ENCODE measurements at regions not wholly inside any gene's neighbourhood (a gene's known extent, or its start where the extent isn't known, plus 50 kb on each side); places are given as distances from the start of the nearest gene placed in this dataset.

DNA sequence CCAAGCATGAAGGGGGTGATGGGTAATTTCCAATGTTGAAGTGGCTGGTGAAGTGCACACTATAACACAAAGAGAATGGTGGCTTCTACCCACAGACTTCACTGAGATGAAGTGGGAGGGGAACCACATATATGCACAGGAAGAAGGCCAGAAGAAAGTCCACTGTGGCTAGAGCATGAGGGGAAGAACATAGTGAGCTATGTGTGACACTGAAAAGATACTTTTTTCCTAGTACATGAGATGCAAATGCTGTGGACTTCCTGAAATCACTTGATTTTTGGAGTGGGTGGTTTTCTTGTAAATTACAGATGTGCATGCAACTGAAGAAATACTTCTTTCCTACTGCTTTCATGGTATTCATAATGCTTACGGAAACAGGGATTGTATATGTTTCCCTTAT lies 115.6 kb upstream of the PHYHIPL start:
- Histone ChIP-seq H3K4me1 (no peaks in the 10 kb centered on the region), H3K27me3 (no peaks in the 10 kb centered on the region), H3K9me3 (no peaks in the 10 kb centered on the region), H3K27ac (replicated peaks in 1 of 4) (no peak overlapping the region), H3K36me3 (no peaks in the 10 kb centered on the region), H3K4me3 (no peak overlapping the region)
- TF ChIP-seq EP300 (IDR thresholded peaks at IDR 0.05), result no peak
- no peak for TF ChIP-seq POLR2AphosphoS5 (IDR thresholded peaks at IDR 0.05)
- TF ChIP-seq, protein P1, sequence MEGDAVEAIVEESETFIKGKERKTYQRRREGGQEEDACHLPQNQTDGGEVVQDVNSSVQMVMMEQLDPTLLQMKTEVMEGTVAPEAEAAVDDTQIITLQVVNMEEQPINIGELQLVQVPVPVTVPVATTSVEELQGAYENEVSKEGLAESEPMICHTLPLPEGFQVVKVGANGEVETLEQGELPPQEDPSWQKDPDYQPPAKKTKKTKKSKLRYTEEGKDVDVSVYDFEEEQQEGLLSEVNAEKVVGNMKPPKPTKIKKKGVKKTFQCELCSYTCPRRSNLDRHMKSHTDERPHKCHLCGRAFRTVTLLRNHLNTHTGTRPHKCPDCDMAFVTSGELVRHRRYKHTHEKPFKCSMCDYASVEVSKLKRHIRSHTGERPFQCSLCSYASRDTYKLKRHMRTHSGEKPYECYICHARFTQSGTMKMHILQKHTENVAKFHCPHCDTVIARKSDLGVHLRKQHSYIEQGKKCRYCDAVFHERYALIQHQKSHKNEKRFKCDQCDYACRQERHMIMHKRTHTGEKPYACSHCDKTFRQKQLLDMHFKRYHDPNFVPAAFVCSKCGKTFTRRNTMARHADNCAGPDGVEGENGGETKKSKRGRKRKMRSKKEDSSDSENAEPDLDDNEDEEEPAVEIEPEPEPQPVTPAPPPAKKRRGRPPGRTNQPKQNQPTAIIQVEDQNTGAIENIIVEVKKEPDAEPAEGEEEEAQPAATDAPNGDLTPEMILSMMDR (IDR thresholded peaks at IDR 0.05), result no peak
- no peak for TF ChIP-seq POLR2A (IDR thresholded peaks at IDR 0.05; ENCODE audit: low read depth)
- DNase-seq (ENCODE audit: extremely low spot score), result no peak
- intact Hi-C loops (cut with DNase I), result no loop called here
- 90% methylated on average over 1 of the region's 1 CpG for WGBS

DNA sequence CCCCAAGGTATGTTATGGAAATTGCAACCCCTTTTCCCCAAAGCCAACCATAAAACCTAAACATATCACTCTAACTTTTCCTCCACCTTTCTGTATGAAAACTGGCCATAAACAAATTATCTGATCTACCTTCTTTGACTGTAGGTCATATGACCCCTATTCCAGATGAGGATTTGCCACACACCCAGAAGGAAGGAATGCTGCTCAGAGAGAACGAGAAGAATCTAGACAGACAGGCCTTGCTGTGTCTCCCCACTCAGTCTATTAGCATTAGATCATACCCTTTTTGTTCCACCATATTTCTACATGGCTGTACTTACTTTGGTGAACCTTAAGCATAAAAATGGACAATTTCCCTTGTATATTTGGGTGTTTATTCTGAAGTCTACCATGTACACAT lies 113.0 kb upstream of the PHYHIPL start:
- WGBS, result 93% methylated on average over 1 of the region's 1 CpG
- Histone ChIP-seq H3K9me3 (no peaks in the 10 kb centered on the region), H3K4me3 (no peak overlapping the region), H3K36me3 (no peaks in the 10 kb centered on the region), H3K27me3 (no peaks in the 10 kb centered on the region), H3K27ac (replicated peaks in 1 of 4) (no peak overlapping the region), H3K4me1 (no peaks in the 10 kb centered on the region)
- intact Hi-C loops (cut with DNase I), result no loop called here
- DNase-seq (ENCODE audit: extremely low spot score), result no peak
- no peak for TF ChIP-seq POLR2A (IDR thresholded peaks at IDR 0.05; ENCODE audit: low read depth)
- TF ChIP-seq EP300 (IDR thresholded peaks at IDR 0.05), result no peak
- no peak for TF ChIP-seq POLR2AphosphoS5 (IDR thresholded peaks at IDR 0.05)
- TF ChIP-seq, protein P1 (IDR thresholded peaks at IDR 0.05), result no peak

DNA sequence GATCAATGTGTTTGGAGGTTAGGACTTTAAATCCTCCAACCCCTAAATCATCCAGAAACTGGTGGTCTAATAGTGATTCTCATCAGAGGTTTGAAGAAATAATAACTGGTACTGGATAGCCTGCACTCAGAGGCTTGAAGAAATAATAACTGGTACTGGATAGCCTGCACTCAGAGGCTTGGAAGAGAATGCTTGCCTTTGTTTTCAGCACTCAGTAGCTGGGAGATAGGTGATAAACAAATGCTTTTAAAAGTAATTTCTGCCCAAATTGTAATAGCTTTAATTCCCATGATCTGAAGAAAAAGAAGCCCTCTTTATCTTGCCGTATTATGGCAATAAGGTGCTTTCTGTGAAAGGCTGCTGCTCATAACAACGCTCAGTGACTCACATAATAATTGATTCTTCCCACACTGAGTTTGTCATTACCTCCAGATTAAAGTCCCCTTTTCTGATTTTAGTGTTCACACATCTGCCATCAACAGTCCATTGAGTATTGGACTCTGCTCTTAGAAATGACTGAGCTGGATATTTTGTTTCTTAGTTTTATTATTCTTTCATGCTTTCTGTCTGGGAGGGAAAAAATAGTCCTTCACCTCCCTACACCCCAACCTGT lies 112.3 kb upstream of the PHYHIPL start:
- H3K27me3 ChIP-seq, result no peaks in the 10 kb centered on the region
- DNase-seq (ENCODE audit: extremely low spot score), result no peak
- 100% methylated on average over 2 of the region's 2 CpGs for WGBS
- intact Hi-C loops (cut with DNase I), result no loop called here
- H3K27ac ChIP-seq (replicated peaks in 1 of 4), result no peak overlapping the region
- no peaks in the 10 kb centered on the region for H3K9me3 ChIP-seq
- TF ChIP-seq, protein P1 (IDR thresholded peaks at IDR 0.05), result no peak
- TF ChIP-seq POLR2A (IDR thresholded peaks at IDR 0.05; ENCODE audit: low read depth) (no peak), EP300 (IDR thresholded peaks at IDR 0.05) (no peak), POLR2AphosphoS5 (IDR thresholded peaks at IDR 0.05) (no peak)
- no peaks in the 10 kb centered on the region for H3K36me3 ChIP-seq
- no peak overlapping the region for H3K4me3 ChIP-seq
- no peaks in the 10 kb centered on the region for H3K4me1 ChIP-seq

DNA sequence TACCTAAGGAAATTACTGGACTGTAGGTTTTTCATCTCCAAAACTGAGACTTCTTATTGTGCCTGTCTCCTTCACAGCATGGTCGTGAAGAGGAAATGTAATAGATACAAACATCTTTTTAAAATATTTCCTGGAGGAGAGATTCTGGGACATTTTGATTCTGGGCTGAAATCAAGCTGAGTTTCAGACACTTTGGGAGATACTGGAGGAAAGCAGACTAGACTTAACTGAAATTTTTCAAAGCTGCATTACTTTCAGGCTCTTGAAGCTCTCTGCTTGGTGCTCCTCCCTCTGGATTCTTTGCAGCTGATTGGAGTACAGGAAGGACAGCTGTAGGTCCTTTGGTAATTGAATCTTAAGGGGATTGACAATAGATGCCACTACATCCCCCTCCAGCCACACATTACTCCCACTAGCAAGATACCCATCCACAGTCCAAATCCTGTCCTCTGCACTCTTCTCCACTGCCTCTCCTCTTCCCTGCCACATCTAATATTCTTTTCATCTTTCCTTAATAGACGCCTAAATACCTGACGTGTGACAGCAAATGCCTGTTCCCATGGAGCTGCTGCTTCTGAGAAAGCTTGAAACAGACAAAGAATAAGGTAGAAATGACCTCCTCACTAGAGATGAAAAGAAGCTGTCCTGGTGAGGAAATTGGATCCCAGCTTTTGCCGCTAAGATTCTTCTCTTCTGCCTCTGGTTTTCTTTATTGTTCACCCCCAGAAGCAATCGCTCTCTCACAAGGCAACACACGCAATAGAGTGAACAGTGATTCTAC lies 111.5 kb upstream of the PHYHIPL start:
- DNase-seq (ENCODE audit: extremely low spot score), result no peak
- 82% methylated on average over 6 of the region's 6 CpGs for WGBS
- Histone ChIP-seq H3K9me3 (no peaks in the 10 kb centered on the region), H3K27me3 (no peaks in the 10 kb centered on the region), H3K36me3 (no peaks in the 10 kb centered on the region), H3K27ac (replicated peaks in 1 of 4) (no peak overlapping the region), H3K4me1 (no peaks in the 10 kb centered on the region), H3K4me3 (no peak overlapping the region)
- TF ChIP-seq POLR2AphosphoS5 (IDR thresholded peaks at IDR 0.05) (no peak), POLR2A (IDR thresholded peaks at IDR 0.05; ENCODE audit: low read depth) (no peak), EP300 (IDR thresholded peaks at IDR 0.05) (no peak)
- TF ChIP-seq, protein P1 (IDR thresholded peaks at IDR 0.05), result no peak
- intact Hi-C loops (cut with DNase I), result no loop called here

Measured in esophagus muscularis mucosa (tissue), 4 donors.